ENCODE measurements at regions not wholly inside any gene's neighbourhood (a gene's known extent, or its start where the extent isn't known, plus 50 kb on each side); places are given as distances from the start of the nearest gene placed in this dataset.

GRCh38 chr19:46946611-46947238 is 72.9 kb upstream of the NPAS1 start:
- CTCF ChIA-PET, result no interaction called here
- H3K4me1 Mint-ChIP-seq, result peaks cover 20% of the 10 kb centered on the region
- H3K9me3 Mint-ChIP-seq, result peaks cover 16% of the 10 kb centered on the region
- H3K27ac Mint-ChIP-seq, result no peak overlapping the region
- ATAC-seq (no peak), DNase-seq (ENCODE audit: low spot score) (no peak)
- POLR2A ChIA-PET, result no interaction called here
- H3K4me3 Mint-ChIP-seq, result no peak overlapping the region
- no peaks in the 10 kb centered on the region for H3K27me3 Mint-ChIP-seq (ENCODE audit: low read depth)
- H3K36me3 Mint-ChIP-seq, result peaks cover 38% of the 10 kb centered on the region
- peak; percentile 73; the same call in 1 of the 2 replicates for TF ChIP-seq ZNF121 (CRISPR knock-in tag; IDR thresholded peaks at IDR 0.05)
- TF ChIP-seq IRF2 (CRISPR knock-in tag; IDR thresholded peaks at IDR 0.05; ENCODE audit: borderline replicate concordance, low read depth), result no peak

DNA sequence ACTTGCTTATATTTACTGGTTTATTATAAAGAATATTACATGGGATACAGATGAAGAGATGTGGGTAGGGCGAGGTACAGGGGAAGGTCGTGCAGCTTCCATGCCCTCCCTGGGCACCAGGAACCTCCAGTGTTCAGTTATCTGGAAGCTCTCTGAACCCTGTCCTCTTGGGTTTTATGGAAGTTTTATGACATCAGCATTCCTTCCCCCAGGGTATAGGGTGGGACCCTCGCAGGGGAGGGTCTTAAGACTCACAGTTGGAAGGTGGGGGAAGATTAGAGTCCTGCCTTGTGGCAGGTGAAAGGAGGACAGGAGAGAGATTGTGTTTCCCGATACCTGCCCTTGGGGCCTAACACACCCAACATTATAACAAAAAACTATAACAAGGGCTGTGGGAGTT is 71.8 kb upstream of the NPAS1 start:
- H3K4me1 Mint-ChIP-seq, result peaks cover 20% of the 10 kb centered on the region
- H3K27ac Mint-ChIP-seq, result no peak overlapping the region
- ATAC-seq, result no peak
- H3K4me3 Mint-ChIP-seq, result no peak overlapping the region
- ChIA-PET POLR2A (no interaction called here), CTCF (no interaction called here)
- peaks cover 35% of the 10 kb centered on the region for H3K36me3 Mint-ChIP-seq
- TF ChIP-seq ZNF423 (CRISPR knock-in tag; IDR thresholded peaks at IDR 0.05) (no peak), ZSCAN18 (CRISPR knock-in tag; IDR thresholded peaks at IDR 0.05) (no peak), E2F1 (CRISPR knock-in tag; IDR thresholded peaks at IDR 0.05) (no peak), ATF3 (CRISPR knock-in tag; conservative IDR thresholded peaks at IDR 0.05) (no peak), SMAD4 (CRISPR knock-in tag; IDR thresholded peaks at IDR 0.05) (no peak), TCF7 (CRISPR knock-in tag; IDR thresholded peaks at IDR 0.05; ENCODE audit: low read depth) (no peak), ZNF425 (CRISPR knock-in tag; conservative IDR thresholded peaks at IDR 0.05) (no peak), SP1 (CRISPR knock-in tag; conservative IDR thresholded peaks at IDR 0.05) (no peak), ZNF317 (CRISPR knock-in tag; IDR thresholded peaks at IDR 0.05; ENCODE audit: borderline replicate concordance, low read depth) (no peak), SMAD3 (CRISPR knock-in tag; IDR thresholded peaks at IDR 0.05; ENCODE audit: borderline replicate concordance) (no peak), PREB (CRISPR knock-in tag; IDR thresholded peaks at IDR 0.05; ENCODE audit: borderline replicate concordance) (no peak), ZNF121 (CRISPR knock-in tag; IDR thresholded peaks at IDR 0.05) (no peak), ARID4B (CRISPR knock-in tag; IDR thresholded peaks at IDR 0.05; ENCODE audit: borderline replicate concordance) (no peak), TEAD4 (CRISPR knock-in tag; IDR thresholded peaks at IDR 0.05) (no peak), SOX15 (CRISPR knock-in tag; IDR thresholded peaks at IDR 0.05) (no peak), ETV6 (CRISPR knock-in tag; IDR thresholded peaks at IDR 0.05) (no peak), MXD4 (CRISPR knock-in tag; IDR thresholded peaks at IDR 0.05; ENCODE audit: borderline replicate concordance) (no peak), FOXP4 (CRISPR knock-in tag; IDR thresholded peaks at IDR 0.05) (no peak), ZNF232 (CRISPR knock-in tag; IDR thresholded peaks at IDR 0.05) (no peak)
- TF ChIP-seq, protein P1, sequence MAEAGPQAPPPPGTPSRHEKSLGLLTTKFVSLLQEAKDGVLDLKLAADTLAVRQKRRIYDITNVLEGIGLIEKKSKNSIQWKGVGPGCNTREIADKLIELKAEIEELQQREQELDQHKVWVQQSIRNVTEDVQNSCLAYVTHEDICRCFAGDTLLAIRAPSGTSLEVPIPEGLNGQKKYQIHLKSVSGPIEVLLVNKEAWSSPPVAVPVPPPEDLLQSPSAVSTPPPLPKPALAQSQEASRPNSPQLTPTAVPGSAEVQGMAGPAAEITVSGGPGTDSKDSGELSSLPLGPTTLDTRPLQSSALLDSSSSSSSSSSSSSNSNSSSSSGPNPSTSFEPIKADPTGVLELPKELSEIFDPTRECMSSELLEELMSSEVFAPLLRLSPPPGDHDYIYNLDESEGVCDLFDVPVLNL (CRISPR knock-in tag; IDR thresholded peaks at IDR 0.05; ENCODE audit: borderline replicate concordance, low read depth), result no peak
- no peaks in the 10 kb centered on the region for H3K27me3 Mint-ChIP-seq (ENCODE audit: low read depth)
- H3K9me3 Mint-ChIP-seq, result peaks cover 16% of the 10 kb centered on the region
- DNase-seq (ENCODE audit: low spot score), result no peak
